ENCODE measurements at regions not wholly inside any gene's neighbourhood (a gene's known extent, or its start where the extent isn't known, plus 50 kb on each side); places are given as distances from the start of the nearest gene placed in this dataset.
"Not testable (repeated sequence)": the region's sequence is repeated elsewhere in the genome, so short reads cannot be mapped to it uniquely, and the experiment has no call there.

- peak in 1 of 2 experiments; percentile 6 for DNase-seq
Measured at GRCh38 chr11:71638801-71639519, 56.3 kb upstream of the KRTAP5-11 start.

DNA sequence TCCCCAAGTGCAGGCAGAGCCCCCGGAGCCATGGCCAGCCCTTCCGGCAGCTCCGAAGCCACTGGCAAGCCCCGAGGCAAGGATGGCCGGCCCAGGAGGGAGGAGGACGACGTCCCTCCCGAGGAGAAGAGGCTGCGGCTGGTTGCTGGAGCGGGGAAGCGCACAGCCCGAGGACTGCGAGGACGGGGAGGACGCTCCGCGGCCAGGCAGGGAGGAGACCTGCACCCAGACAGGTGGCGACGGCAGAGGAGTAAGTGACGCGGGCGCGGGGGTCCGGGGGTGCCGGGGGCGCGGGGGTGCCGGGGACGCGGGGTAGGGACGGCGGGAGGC, 56.8 kb upstream of the KRTAP5-11 start:
- DNase-seq, result not testable (repeated sequence)

DNA sequence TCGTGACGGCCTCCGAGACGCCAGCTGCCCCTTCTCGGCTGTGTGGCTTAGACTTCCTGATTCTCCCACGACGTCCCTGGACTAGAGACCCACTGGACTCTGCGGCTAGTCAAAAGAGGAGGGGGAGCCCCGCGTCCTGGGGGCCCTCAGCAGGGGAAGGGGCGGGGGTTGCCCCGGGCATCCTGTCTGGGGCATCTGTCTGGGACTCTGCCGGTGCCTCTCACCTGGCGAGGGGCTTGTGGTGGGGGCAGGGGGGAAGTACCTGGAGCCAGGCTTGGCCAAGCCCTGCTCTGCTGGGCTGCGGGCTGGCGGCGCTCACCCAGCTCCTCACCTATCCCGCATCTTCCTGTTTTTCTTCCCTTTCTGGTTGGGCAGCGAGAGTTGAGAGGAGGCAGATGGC, 57.2 kb upstream of the KRTAP5-11 start:
- DNase-seq, result not testable (repeated sequence)

DNA sequence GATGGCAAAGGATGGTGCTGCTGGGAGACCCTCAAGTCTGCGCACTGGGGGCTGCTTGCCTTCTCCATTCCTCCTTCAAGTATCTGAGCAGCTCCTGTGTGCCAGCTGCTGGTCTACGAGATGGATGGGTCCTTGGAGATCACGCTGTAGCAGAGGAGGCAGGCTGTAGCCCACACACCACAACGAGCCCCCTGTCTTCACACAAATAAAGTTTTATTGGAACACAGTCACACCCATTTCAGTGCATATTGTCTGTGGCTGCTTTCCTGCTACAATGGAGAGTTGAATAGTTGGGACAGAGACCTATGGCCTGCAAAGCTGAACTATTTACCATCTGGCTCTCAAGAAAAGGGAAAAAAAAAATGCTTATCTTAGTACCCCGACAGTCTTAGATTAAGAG, 64.4 kb upstream of the KRTAP5-11 start:
- DNase-seq, result not testable (repeated sequence)

DNA sequence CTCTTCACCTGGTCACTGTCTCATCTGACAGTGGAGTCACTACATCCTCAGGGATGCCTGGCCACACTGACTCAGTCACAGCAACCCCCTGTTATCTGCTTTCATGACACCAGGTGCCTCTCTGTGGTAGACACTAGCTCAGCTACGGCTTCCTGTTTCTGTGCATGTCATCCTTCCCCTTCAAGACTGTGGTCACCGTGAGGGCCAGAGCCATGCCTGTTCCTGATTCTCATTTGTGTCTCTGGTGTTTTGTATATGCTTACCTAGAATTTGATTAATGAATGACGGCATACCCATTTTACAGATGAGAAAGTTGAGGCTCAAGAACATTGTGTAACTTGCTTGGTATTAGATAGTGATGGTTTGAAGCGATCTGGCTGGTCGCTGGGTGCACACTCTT, 70.3 kb upstream of the KRTAP5-11 start:
- not testable (repeated sequence) for DNase-seq

DNA sequence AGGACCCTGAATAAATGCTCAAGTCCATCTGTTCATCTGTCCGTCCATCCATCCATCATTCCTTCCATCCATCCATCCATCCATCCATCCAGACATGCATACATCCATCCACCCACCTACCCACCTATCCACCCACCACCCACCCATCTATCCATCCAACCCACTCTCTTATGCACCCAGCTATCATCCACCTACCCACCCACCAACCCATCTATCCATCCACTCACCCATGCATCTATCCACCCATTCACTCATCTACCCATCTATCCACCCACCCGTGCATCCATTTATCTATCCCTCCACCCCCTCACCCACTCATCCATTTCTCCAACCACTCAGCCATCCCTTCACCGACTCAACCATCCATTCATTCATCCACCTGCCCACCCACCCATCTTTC, 71.7 kb upstream of the KRTAP5-11 start:
- DNase-seq, result not testable (repeated sequence)

- not testable (repeated sequence) for DNase-seq
Measured at GRCh38 chr11:71655041-71655440, 72.4 kb upstream of the KRTAP5-11 start.

DNA sequence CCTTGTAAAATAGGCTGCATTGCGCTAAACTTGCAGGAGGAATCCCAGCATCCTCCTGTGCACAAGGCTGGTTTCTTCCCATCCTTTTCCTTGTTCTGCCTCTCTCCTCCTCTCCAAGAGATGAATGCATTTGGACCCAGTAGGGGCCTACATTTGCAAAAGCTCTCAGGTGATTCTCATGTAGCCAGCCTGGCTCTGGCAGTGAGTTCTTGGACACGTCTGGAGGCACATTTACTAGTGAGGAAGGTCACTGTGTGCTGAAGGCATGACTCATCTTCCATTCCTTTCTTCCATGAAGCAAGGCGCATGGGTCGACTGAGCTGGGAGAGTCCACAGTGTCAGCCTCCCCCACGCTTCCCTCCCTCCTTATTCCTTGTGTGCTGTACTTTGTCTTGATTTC, 73.8 kb upstream of the KRTAP5-11 start:
- not testable (repeated sequence) for DNase-seq

GRCh38 chr11:71664941-71665340, 82.3 kb upstream of the KRTAP5-11 start:
- DNase-seq, result not testable (repeated sequence)

DNA sequence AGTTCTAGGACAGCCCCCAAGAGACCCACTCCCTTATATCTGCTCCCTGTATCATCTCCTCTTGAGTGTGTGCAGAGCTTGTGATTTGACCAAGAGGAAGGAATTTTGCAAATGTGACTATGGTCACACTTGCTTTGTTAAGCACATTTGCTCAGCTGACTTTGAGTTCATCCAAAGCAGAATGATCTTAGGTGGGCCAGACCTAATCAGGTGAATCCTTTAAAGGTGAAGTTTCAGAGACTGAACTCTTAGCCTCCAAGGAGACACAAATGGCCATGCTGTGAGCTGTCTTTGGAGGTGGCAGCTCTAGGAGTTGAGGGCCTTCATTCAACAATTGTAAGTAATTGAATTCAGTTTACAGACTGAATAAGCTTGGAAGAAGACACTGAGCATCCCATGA, 115.4 kb upstream of the KRTAP5-11 start:
- not testable (repeated sequence) for DNase-seq

DNA sequence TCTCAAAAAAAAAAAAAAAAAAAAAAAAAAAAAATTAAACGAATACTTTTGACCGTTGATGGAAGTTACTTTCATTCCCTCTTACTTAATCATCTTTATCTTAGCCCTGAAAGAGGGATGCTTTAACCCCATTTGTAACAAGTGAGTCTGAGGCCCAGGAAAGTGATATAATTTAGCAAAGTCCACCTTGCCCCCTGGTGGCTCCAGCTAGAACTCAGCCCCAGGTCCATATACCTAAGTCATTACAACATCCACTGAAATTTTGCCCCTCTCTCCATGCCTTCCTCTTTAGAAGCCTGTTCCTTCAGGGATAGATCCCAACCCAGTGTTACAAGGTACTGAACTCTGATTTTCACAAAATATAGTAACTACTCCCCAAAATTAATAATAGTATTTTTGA, 116.3 kb upstream of the KRTAP5-11 start:
- not testable (repeated sequence) for DNase-seq

- DNase-seq, result not testable (repeated sequence)
Measured at GRCh38 chr11:71701435-71702291, 119.0 kb upstream of the KRTAP5-11 start.

DNA sequence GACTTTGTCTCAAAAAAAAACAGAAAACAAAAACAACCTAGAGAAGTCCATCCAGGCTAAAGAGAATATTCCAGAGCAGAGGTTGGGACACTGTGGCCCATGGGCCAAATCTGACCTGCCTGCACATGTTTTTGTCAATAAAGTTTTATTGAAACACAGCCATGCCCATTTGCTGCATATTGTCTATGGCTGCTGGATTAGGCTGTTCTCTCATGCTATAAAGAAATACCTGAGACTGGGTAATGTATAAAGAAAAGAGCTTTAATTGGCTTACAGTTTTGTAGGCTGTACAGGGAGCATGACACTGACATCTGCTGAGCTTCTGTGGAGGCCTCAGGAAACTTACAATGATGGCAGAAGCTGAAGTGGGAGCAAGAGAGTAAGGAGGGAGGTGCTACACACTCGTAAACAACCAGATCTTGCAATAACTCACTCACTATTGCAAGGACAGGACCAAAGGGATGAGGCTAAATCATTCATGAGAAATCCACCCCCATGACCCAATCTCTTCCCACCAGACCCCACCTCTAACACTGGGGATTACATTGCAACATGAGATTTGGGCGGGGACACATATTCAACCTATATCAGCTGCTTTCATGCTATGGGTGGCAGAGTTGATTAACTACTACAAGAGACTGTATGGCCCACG, 122.5 kb upstream of the KRTAP5-11 start:
- not testable (repeated sequence) for DNase-seq

- not testable (repeated sequence) for DNase-seq
Measured at GRCh38 chr11:71705738-71706432, 123.2 kb upstream of the KRTAP5-11 start.

- DNase-seq, result not testable (repeated sequence)
Measured at GRCh38 chr11:71707083-71707482, 124.4 kb upstream of the KRTAP5-11 start.

GRCh38 chr11:71709541-71709940, 123.5 kb upstream of the DEFB108B start:
- not testable (repeated sequence) for DNase-seq

- not testable (repeated sequence) for DNase-seq
Measured at GRCh38 chr11:71710171-71710671, 122.8 kb upstream of the DEFB108B start.

GRCh38 chr11:71710701-71711385, 122.2 kb upstream of the DEFB108B start:
- DNase-seq, result not testable (repeated sequence)

- DNase-seq, result not testable (repeated sequence)
Measured at GRCh38 chr11:71712350-71712749, 120.7 kb upstream of the DEFB108B start.

GRCh38 chr11:71712846-71713245, 120.2 kb upstream of the DEFB108B start:
- not testable (repeated sequence) for DNase-seq

- not testable (repeated sequence) for DNase-seq
Measured at GRCh38 chr11:71714510-71714909, 118.5 kb upstream of the DEFB108B start.

- DNase-seq, result not testable (repeated sequence)
Measured at GRCh38 chr11:71721840-71722239, 111.2 kb upstream of the DEFB108B start.
